Fibroblast of lung (primary cell): ENCODE measurements at regions not wholly inside any gene's neighbourhood (a gene's known extent, or its start where the extent isn't known, plus 50 kb on each side); places are given as distances from the start of the nearest gene placed in this dataset.

Source experiments
- DNase-seq, 2 donors: peaks; one replicate each; pipeline versions ENCODE4 v3.0.0 to v3.0.0-alpha.2; 2010; ENCODE audit warnings: low read depth in 2 of 2
- H2AFZ ChIP-seq: 2 replicates; pipeline ENCODE4 v1.5.1; 2012; ENCODE audit warnings: low read length, control low read depth, inconsistent platforms
- H3K27ac ChIP-seq: 2 replicates; pipeline ENCODE4 v1.5.1; 2011; ENCODE audit warnings: low read length, control low read depth; ENCODE audit not compliant: insufficient read depth
- H3K27me3 ChIP-seq: 2 replicates; pipeline ENCODE4 v1.5.1; 2011; ENCODE audit warnings: mild to moderate bottlenecking, low read length; ENCODE audit not compliant: control insufficient read depth, insufficient read depth
- H3K36me3 ChIP-seq: 2 replicates; pipeline ENCODE4 v1.5.1; 2011; ENCODE audit warnings: low read length; ENCODE audit not compliant: control insufficient read depth, insufficient read depth
- H3K4me1 ChIP-seq: 2 replicates; pipeline ENCODE4 v1.5.1; 2011; ENCODE audit warnings: low read length; ENCODE audit not compliant: control insufficient read depth, insufficient read depth; ENCODE audit errors: extremely low read depth
- H3K4me2 ChIP-seq: 2 replicates; pipeline ENCODE4 v1.5.1; 2011; ENCODE audit warnings: low read length, control low read depth; ENCODE audit not compliant: insufficient read depth; ENCODE audit errors: extremely low read depth
- H3K4me3 ChIP-seq, 4 experiments: fragments of 200-600 bp in 1 of 4; sonication (generic) in 1 of 4; replicated peaks in 1 of 4; 2 replicates each; pipeline ENCODE4 v1.5.1; 2011 to 2016; ENCODE audit warnings: low read length in 4 of 4, low read depth in 3 of 4, mild to moderate bottlenecking in 3 of 4, control low read depth in 2 of 4, inconsistent platforms in 1 of 4, mixed read lengths in 1 of 4; ENCODE audit not compliant: insufficient read depth in 1 of 4; ENCODE audit errors: control extremely low read depth in 1 of 4
- H3K79me2 ChIP-seq: 2 replicates; pipeline ENCODE4 v1.5.1; 2012; ENCODE audit warnings: mild to moderate bottlenecking, low read length, inconsistent platforms; ENCODE audit not compliant: control insufficient read depth, insufficient read depth
- H3K9ac ChIP-seq: 2 replicates; pipeline ENCODE4 v1.5.1; 2011; ENCODE audit warnings: mild to moderate bottlenecking, low read length, control low read depth; ENCODE audit not compliant: insufficient read depth
- H3K9me3 ChIP-seq: 2 replicates; pipeline ENCODE4 v1.5.1; 2012; ENCODE audit warnings: low read depth, low read length; ENCODE audit not compliant: control insufficient read depth, insufficient read depth
- H4K20me1 ChIP-seq: 2 replicates; pipeline ENCODE4 v1.5.1; 2011; ENCODE audit warnings: low read length; ENCODE audit not compliant: control insufficient read depth, insufficient read depth; ENCODE audit errors: extremely low read depth
- EZH2 ChIP-seq: IDR thresholded peaks from 2 replicates; pipeline ENCODE4 v1.5.1; 2012; ENCODE audit warnings: low read length, control low read depth, mild to moderate bottlenecking; ENCODE audit errors: missing control alignments
- TF ChIP-seq, protein P1 (sequence below), 2 donors: IDR thresholded peaks in 1 of 2; conservative IDR thresholded peaks in 1 of 2; 1 replicate in 1 of 2; 2 replicates in 1 of 2; pipeline ENCODE4 v1.5.1; 2011 to 2012; ENCODE audit warnings: low read length in 2 of 2, control low read depth in 1 of 2, inconsistent platforms in 1 of 2, low read depth in 1 of 2, mild to moderate bottlenecking in 1 of 2

DNA sequence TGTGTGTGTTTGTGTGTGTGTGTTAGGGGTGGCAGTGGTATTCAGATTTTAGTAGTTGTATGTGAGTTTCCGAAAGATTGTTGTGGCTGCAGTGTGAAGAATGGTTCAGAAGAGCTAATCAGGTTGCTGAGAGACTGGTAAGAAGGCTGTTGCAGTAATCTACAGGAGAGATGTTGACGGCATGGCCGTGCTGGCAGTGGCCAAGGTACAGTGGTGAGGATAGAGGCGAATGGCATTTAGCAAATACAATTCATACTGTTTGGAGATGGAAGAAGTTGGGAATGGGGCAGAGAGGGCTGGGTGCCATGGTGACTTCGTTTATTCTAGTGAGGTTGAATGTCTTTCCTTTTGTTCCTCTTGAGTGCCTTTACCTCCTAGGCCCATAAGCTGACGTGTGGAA, 77.5 kb upstream of the SPATA31D4 start:
- Histone ChIP-seq H3K4me3 (no peak overlapping the region), H3K27me3 (no peaks in the 10 kb centered on the region), H4K20me1 (no peaks in the 10 kb centered on the region), H3K36me3 (no peaks in the 10 kb centered on the region), H3K9me3 (no peaks in the 10 kb centered on the region), H2AFZ (no peak overlapping the region), H3K27ac (no peak overlapping the region), H3K9ac (no peak overlapping the region), H3K4me1 (no peaks in the 10 kb centered on the region), H3K79me2 (no peaks in the 10 kb centered on the region), H3K4me2 (no peak overlapping the region)
- DNase-seq: no peak
- TF ChIP-seq, protein P1, sequence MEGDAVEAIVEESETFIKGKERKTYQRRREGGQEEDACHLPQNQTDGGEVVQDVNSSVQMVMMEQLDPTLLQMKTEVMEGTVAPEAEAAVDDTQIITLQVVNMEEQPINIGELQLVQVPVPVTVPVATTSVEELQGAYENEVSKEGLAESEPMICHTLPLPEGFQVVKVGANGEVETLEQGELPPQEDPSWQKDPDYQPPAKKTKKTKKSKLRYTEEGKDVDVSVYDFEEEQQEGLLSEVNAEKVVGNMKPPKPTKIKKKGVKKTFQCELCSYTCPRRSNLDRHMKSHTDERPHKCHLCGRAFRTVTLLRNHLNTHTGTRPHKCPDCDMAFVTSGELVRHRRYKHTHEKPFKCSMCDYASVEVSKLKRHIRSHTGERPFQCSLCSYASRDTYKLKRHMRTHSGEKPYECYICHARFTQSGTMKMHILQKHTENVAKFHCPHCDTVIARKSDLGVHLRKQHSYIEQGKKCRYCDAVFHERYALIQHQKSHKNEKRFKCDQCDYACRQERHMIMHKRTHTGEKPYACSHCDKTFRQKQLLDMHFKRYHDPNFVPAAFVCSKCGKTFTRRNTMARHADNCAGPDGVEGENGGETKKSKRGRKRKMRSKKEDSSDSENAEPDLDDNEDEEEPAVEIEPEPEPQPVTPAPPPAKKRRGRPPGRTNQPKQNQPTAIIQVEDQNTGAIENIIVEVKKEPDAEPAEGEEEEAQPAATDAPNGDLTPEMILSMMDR (conservative IDR thresholded peaks at IDR 0.05 in 1 of 2, IDR thresholded peaks at IDR 0.05 in 1 of 2; ENCODE audit: low read depth in 1 of 2, low read length in 2 of 2): no peak
- no peak for TF ChIP-seq EZH2

DNA sequence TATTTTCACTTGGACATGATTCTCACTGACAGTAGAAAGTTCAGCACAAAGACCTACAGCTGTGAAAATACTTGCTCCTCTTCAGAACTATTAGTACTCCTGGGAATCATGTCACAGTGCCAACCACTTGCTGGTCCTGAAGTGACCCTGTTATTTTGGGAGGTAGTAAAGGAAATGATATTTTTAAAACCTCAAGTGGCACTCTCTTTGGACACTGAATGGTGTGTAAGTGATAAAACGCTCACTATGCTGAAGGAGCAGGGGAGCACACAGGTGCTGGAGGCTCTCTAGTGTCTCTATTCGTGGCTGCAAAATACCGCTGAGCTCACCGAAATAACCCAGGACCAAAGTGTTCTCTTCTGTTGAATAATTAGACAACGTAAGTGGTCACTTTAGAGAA, 76.9 kb upstream of the SPATA31D4 start:
- no peaks in the 10 kb centered on the region for H3K4me1 ChIP-seq
- no peak overlapping the region for H3K27ac ChIP-seq
- no peak for DNase-seq
- no peak overlapping the region for H2AFZ ChIP-seq
- no peaks in the 10 kb centered on the region for H3K36me3 ChIP-seq
- H3K4me2 ChIP-seq: no peak overlapping the region
- no peak overlapping the region for H3K4me3 ChIP-seq
- no peak overlapping the region for H3K9ac ChIP-seq
- no peaks in the 10 kb centered on the region for H3K79me2 ChIP-seq
- no peaks in the 10 kb centered on the region for H3K9me3 ChIP-seq
- TF ChIP-seq EZH2: no peak
- TF ChIP-seq, protein P1 (conservative IDR thresholded peaks at IDR 0.05 in 1 of 2, IDR thresholded peaks at IDR 0.05 in 1 of 2; ENCODE audit: low read depth in 1 of 2, low read length in 2 of 2): no peak
- H3K27me3 ChIP-seq: no peaks in the 10 kb centered on the region
- no peaks in the 10 kb centered on the region for H4K20me1 ChIP-seq

DNA sequence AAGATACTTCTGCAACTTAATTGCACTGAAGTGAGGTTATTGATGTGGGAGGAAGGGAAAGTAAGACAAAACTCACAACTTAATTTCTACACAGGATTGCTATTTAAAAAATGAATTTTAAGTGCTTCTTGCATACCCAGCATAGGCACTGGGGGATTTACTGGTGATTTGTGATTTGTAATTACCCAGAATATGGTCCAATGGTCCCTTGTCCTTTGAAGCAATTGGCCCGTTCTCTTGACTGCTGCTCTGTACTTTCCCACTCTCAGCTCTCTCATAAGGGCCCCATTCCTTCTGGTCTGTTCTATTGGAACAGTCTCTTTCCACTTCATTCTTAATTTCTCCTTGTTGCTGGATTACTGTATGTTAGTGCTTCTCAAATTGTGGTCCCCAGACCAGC, 75.4 kb upstream of the SPATA31D4 start:
- no peaks in the 10 kb centered on the region for H3K36me3 ChIP-seq
- DNase-seq: no peak
- no peaks in the 10 kb centered on the region for H3K9me3 ChIP-seq
- no peak overlapping the region for H2AFZ ChIP-seq
- H3K4me2 ChIP-seq: no peak overlapping the region
- TF ChIP-seq, protein P1 (conservative IDR thresholded peaks at IDR 0.05 in 1 of 2, IDR thresholded peaks at IDR 0.05 in 1 of 2; ENCODE audit: low read depth in 1 of 2, low read length in 2 of 2): no peak
- TF ChIP-seq EZH2: no peak
- H3K27me3 ChIP-seq: no peaks in the 10 kb centered on the region
- H3K4me1 ChIP-seq: no peaks in the 10 kb centered on the region
- H3K79me2 ChIP-seq: no peaks in the 10 kb centered on the region
- H4K20me1 ChIP-seq: no peaks in the 10 kb centered on the region
- no peak overlapping the region for H3K27ac ChIP-seq
- no peak overlapping the region for H3K9ac ChIP-seq
- no peak overlapping the region for H3K4me3 ChIP-seq
